IMR-90 (cell line): ENCODE measurements at regions not wholly inside any gene's neighbourhood (a gene's known extent, or its start where the extent isn't known, plus 50 kb on each side); places are given as distances from the start of the nearest gene placed in this dataset.

Source experiments
- ATAC-seq: fragments of 200-7000 bp; cut with Tn5 transposase; 2 replicates; pipeline ENCODE4 v1.9.1; 2020; ENCODE audit warnings: low read depth, mild to moderate bottlenecking, moderate library complexity
- BruUV-seq: library from RNA; stranded (reverse); fragments of 400-500 nt; replicated peaks from 2 replicates; lab custom pipeline; 2021; lab: Mats Ljungman, UMichigan
- CTCF ChIA-PET: fragments of 300-600 bp; formaldehyde crosslinking; extraction: SDS; loops from one replicate; lab custom pipeline; 2021; ENCODE audit warnings: antibody characterized with exemption; lab: Yijun Ruan, JAX
- POLR2A ChIA-PET: fragments of 300-600 bp; sonication (Branson Sonifier 250); formaldehyde crosslinking; loops from one replicate; lab custom pipeline; 2022; ENCODE audit warnings: antibody characterized with exemption; ENCODE audit not compliant: unreplicated experiment; lab: Charles Lee
- DNase-seq: peaks from one replicate; pipeline ENCODE4 v3.0.0; 2013
- H2AFZ ChIP-seq: replicated peaks from 2 replicates; pipeline ENCODE3; 2013; ENCODE audit warnings: low read length, mild to moderate bottlenecking; ENCODE audit not compliant: poor library complexity
- H2AK5ac ChIP-seq: 2 replicates; pipeline ENCODE4 v1.6.1; 2013; ENCODE audit warnings: low read depth, low read length, inconsistent platforms
- H2AK9ac ChIP-seq: replicated peaks from 2 replicates; pipeline ENCODE3; 2013; ENCODE audit warnings: mild to moderate bottlenecking, low read depth, low read length, moderate library complexity; ENCODE audit not compliant: poor library complexity
- H2BK120ac ChIP-seq: 2 replicates; pipeline ENCODE4 v1.6.1; 2013; ENCODE audit warnings: low read depth, low read length, inconsistent platforms
- H2BK15ac ChIP-seq: 3 replicates; pipeline ENCODE4 v1.6.1; 2013; ENCODE audit warnings: low read depth, low read length, inconsistent platforms
- H2BK20ac ChIP-seq: 2 replicates; pipeline ENCODE4 v1.6.1; 2013; ENCODE audit warnings: low read depth, mild to moderate bottlenecking, inconsistent platforms, low read length, moderate library complexity
- H2BK5ac ChIP-seq: 2 replicates; pipeline ENCODE4 v1.6.1; 2013; ENCODE audit warnings: mild to moderate bottlenecking, low read depth, low read length, inconsistent platforms; ENCODE audit not compliant: poor library complexity, severe bottlenecking
- H3K14ac ChIP-seq: replicated peaks from 2 replicates; pipeline ENCODE4 v1.6.1; 2013; ENCODE audit warnings: low read depth, low read length, inconsistent platforms
- H3K18ac ChIP-seq: 2 replicates; pipeline ENCODE4 v1.6.1; 2013; ENCODE audit warnings: low read depth, low read length, control low read depth
- H3K23ac ChIP-seq: 2 replicates; pipeline ENCODE4 v1.6.1; 2013; ENCODE audit warnings: low read depth, low read length, inconsistent platforms
- H3K27ac ChIP-seq: 2 replicates; pipeline ENCODE4 v1.5.1; 2013; ENCODE audit warnings: mild to moderate bottlenecking, control low read depth, low read length; ENCODE audit not compliant: insufficient read depth
- H3K27me3 ChIP-seq: 2 replicates; pipeline ENCODE4 v1.6.1; 2013; ENCODE audit warnings: low read length; ENCODE audit not compliant: control insufficient read depth, insufficient read depth
- H3K36me3 ChIP-seq: 2 replicates; pipeline ENCODE4 v1.6.1; 2013; ENCODE audit warnings: low read length, mixed read lengths; ENCODE audit not compliant: control insufficient read depth, insufficient read depth
- H3K4ac ChIP-seq: 2 replicates; pipeline ENCODE4 v1.6.1; 2013; ENCODE audit warnings: low read depth, low read length, inconsistent platforms
- H3K4me1 ChIP-seq: 2 replicates; pipeline ENCODE4 v1.6.1; 2013; ENCODE audit warnings: low read length, mixed read lengths; ENCODE audit not compliant: control insufficient read depth, insufficient read depth
- H3K4me2 ChIP-seq: 2 replicates; pipeline ENCODE4 v1.6.1; 2013; ENCODE audit warnings: low read depth, mild to moderate bottlenecking, control low read depth, low read length, moderate library complexity
- H3K4me3 ChIP-seq: 2 replicates; pipeline ENCODE4 v1.5.1; 2013; ENCODE audit warnings: low read depth, mild to moderate bottlenecking, control low read depth, low read length, moderate library complexity; ENCODE audit not compliant: insufficient read depth
- H3K56ac ChIP-seq: 2 replicates; pipeline ENCODE4 v1.6.1; 2013; ENCODE audit warnings: low read length, inconsistent platforms; ENCODE audit not compliant: insufficient read depth; ENCODE audit errors: extremely low read depth
- H3K79me1 ChIP-seq, 2 experiments: 2 replicates each; pipeline ENCODE4 v1.6.1; 2013; ENCODE audit warnings: low read length in 2 of 2, inconsistent platforms in 1 of 2, low read depth in 1 of 2
- H3K9ac ChIP-seq: 2 replicates; pipeline ENCODE4 v1.6.1; 2013; ENCODE audit warnings: low read depth, low read length, control low read depth
- H3K9me1 ChIP-seq: 2 replicates; pipeline ENCODE4 v1.6.1; 2013; ENCODE audit warnings: low read length, inconsistent platforms; ENCODE audit not compliant: insufficient read depth
- H3K9me3 ChIP-seq: 2 replicates; pipeline ENCODE4 v1.6.1; 2013; ENCODE audit warnings: low read length; ENCODE audit not compliant: control insufficient read depth, insufficient read depth
- H4K20me1 ChIP-seq: 2 replicates; pipeline ENCODE4 v1.6.1; 2013; ENCODE audit warnings: low read length, inconsistent platforms; ENCODE audit not compliant: insufficient read depth
- H4K5ac ChIP-seq: 2 replicates; pipeline ENCODE4 v1.6.1; 2013; ENCODE audit warnings: mild to moderate bottlenecking, low read depth, low read length, control low read depth
- H4K8ac ChIP-seq, 2 experiments: 2 replicates each; pipeline ENCODE4 v1.6.1; 2013; ENCODE audit warnings: low read depth in 2 of 2, low read length in 2 of 2, control low read depth in 1 of 2, inconsistent platforms in 1 of 2
- H4K91ac ChIP-seq: 2 replicates; pipeline ENCODE4 v1.6.1; 2013; ENCODE audit warnings: low read depth, low read length, inconsistent platforms; ENCODE audit not compliant: insufficient read depth
- CHD1 ChIP-seq: IDR thresholded peaks from 2 replicates; pipeline ENCODE4 v1.6.1; 2012; ENCODE audit warnings: low read depth, low read length, improper control_type of control experiment
- CTCF ChIP-seq: conservative IDR thresholded peaks from 2 replicates; pipeline ENCODE4 v1.5.1; 2012; ENCODE audit warnings: mild to moderate bottlenecking, low read depth, low read length, improper control_type of control experiment
- RAD21 ChIP-seq: IDR thresholded peaks from 2 replicates; pipeline ENCODE4 v1.6.1; 2012; ENCODE audit warnings: low read length, improper control_type of control experiment
- SMC3 ChIP-seq: fragments of 150-350 bp; IDR thresholded peaks from 2 replicates; pipeline ENCODE4 v1.6.1; 2016; ENCODE audit warnings: low read depth, mild to moderate bottlenecking, antibody characterized with exemption, low read length, moderate library complexity
- WGBS, 2 experiments: methylation state at CpG; one replicate each; pipeline versions ENCODE4 v1.1.5 to v1.1.7; 2013; ENCODE audit warnings: missing lambda C conversion rate in 2 of 2; ENCODE audit not compliant: insufficient read length in 1 of 2; ENCODE audit errors: extremely low coverage in 2 of 2; 5-methylcytosine and 5-hydroxymethylcytosine counted together
- dilution Hi-C: fragments of 300-500 bp; cut with HindIII; formaldehyde crosslinking; loops from one replicate; pipeline ENCODE4 v1.14.3; 2018; ENCODE audit warnings: low sequenced_read_pairs; ENCODE audit not compliant: unreplicated experiment
- in situ Hi-C: fragments of 300-500 bp; cut with MboI; formaldehyde crosslinking; loops from 3 replicates; pipeline ENCODE4 v1.14.3; 2019; ENCODE audit warnings: low sequenced_read_pairs, inconsistent platforms, mixed read lengths
- intact Hi-C: fragments of 100-400 bp; cut with micrococcal nuclease; formaldehyde crosslinking; loops from 2 replicates; pipeline ENCODE4 v1.10.0; 2022

- WGBS, 2 experiments, result 100% methylated on average over 2 of the region's 19 CpGs; no CpG with 5 or more reads in 1 of the 2 experiments
- H2BK20ac ChIP-seq, result no peak overlapping the region
- no peak overlapping the region for H3K14ac ChIP-seq
- no peaks in the 10 kb centered on the region for H3K36me3 ChIP-seq
- H3K79me1 ChIP-seq, result no peaks in the 10 kb centered on the region
- no peak overlapping the region for H3K18ac ChIP-seq
- peaks cover 58% of the 10 kb centered on the region for H3K27me3 ChIP-seq
- no peak overlapping the region for H3K56ac ChIP-seq
- no peaks in the 10 kb centered on the region for H3K4me1 ChIP-seq
- H3K4ac ChIP-seq, result no peak overlapping the region
- TF ChIP-seq SMC3 (peak; percentile 92), RAD21 (peak; percentile 91), CTCF (peak; percentile 88), CHD1 (no peak)
- H4K8ac ChIP-seq, result no peak overlapping the region
- H3K9me1 ChIP-seq, result no peaks in the 10 kb centered on the region
- H2AK5ac ChIP-seq, result no peak overlapping the region
- no peak overlapping the region for H3K23ac ChIP-seq
- no peak overlapping the region for H2BK15ac ChIP-seq
- no peak overlapping the region for H2BK120ac ChIP-seq
- POLR2A ChIA-PET, result no interaction called here
- H2AFZ ChIP-seq, result peak overlapping the region; percentile 78
- intact Hi-C loops (loop anchor here (1.0 to 5.0 kb wide), 5 partner anchors 169 to 821 kb away; partner anchors contain the start of gene PBX3), dilution Hi-C loops (no loop called here), in situ Hi-C loops (loop anchor here (5.0 to 25.0 kb wide), 2 partner anchors 667 to 822 kb away; no protein-coding TSS in a partner anchor)
- BruUV-seq, result no TSS peak
- peak; percentile 100 for ATAC-seq
- H3K4me2 ChIP-seq, result no peak overlapping the region; the same call in 1 of the 2 replicates
- H4K91ac ChIP-seq, result no peak overlapping the region
- no peaks in the 10 kb centered on the region for H4K20me1 ChIP-seq
- peak; percentile 57 for DNase-seq
- no peak overlapping the region for H2BK5ac ChIP-seq
- H3K27ac ChIP-seq, result no peak overlapping the region
- H2AK9ac ChIP-seq, result peak overlapping the region; percentile 82
- no peak overlapping the region for H3K4me3 ChIP-seq
- H3K9me3 ChIP-seq, result no peaks in the 10 kb centered on the region
- H3K9ac ChIP-seq, result no peak overlapping the region
- CTCF ChIA-PET, result no interaction called here
- no peak overlapping the region for H4K5ac ChIP-seq
These were observed 97.7 kb upstream of the MVB12B start for GRCh38 chr9:126228781-126229444.
